ENCODE measurements at regions not wholly inside any gene's neighbourhood (a gene's known extent, or its start where the extent isn't known, plus 50 kb on each side); places are given as distances from the start of the nearest gene placed in this dataset.

DNA sequence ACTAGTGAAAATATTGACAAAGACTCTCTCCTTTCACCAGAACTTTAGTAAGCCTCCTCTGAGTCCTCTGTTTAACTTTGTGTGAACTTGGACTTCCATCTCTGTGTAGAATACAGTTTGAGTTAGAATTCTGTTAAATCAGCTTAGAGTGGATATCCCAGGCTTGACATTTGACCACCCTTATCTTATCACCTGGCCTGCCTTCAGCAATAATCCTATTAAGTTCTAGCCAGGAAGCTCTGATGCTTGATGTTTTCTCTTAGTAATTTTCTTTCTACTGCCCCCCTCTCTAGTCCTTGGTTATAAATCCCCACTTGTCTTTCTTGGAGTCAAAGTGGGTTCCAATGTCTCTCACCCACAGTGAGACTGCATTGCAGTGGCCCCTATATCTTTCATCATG, 702.7 kb upstream of the GCFC2 start:
- no peak overlapping the region for H3K4me2 ChIP-seq (ENCODE audit: unreplicated experiment)
- no peak for DNase-seq
- no peaks in the 10 kb centered on the region for H4K20me1 ChIP-seq (ENCODE audit: insufficient read depth)
- in situ Hi-C loops (cut with MboI): no loop called here
- no peak overlapping the region for H3K4me3 ChIP-seq
- H3K9ac ChIP-seq: no peak overlapping the region
- H3K9me2 ChIP-seq (ENCODE audit: insufficient read depth): no peaks in the 10 kb centered on the region
- H3K27ac ChIP-seq: no peak overlapping the region
- H2AFZ ChIP-seq: no peak overlapping the region
- no peaks in the 10 kb centered on the region for H3K79me2 ChIP-seq (ENCODE audit: insufficient read depth)
- H3K27me3 ChIP-seq (replicated peaks; ENCODE audit: insufficient read depth): no peaks in the 10 kb centered on the region
- H3K4me1 ChIP-seq (ENCODE audit: insufficient read depth): no peaks in the 10 kb centered on the region
- no peaks in the 10 kb centered on the region for H3K36me3 ChIP-seq (ENCODE audit: low read depth)
- no peaks in the 10 kb centered on the region for H3F3A ChIP-seq (ENCODE audit: insufficient read depth)
- TF ChIP-seq EZH2phosphoT487 (IDR thresholded peaks at IDR 0.05; ENCODE audit: insufficient read depth, low read depth) (no peak), EZH2 (IDR thresholded peaks at IDR 0.05; ENCODE audit: insufficient read depth, poor library complexity, severe bottlenecking) (no peak)
- no peaks in the 10 kb centered on the region for H3K9me3 ChIP-seq (ENCODE audit: low read depth)

DNA sequence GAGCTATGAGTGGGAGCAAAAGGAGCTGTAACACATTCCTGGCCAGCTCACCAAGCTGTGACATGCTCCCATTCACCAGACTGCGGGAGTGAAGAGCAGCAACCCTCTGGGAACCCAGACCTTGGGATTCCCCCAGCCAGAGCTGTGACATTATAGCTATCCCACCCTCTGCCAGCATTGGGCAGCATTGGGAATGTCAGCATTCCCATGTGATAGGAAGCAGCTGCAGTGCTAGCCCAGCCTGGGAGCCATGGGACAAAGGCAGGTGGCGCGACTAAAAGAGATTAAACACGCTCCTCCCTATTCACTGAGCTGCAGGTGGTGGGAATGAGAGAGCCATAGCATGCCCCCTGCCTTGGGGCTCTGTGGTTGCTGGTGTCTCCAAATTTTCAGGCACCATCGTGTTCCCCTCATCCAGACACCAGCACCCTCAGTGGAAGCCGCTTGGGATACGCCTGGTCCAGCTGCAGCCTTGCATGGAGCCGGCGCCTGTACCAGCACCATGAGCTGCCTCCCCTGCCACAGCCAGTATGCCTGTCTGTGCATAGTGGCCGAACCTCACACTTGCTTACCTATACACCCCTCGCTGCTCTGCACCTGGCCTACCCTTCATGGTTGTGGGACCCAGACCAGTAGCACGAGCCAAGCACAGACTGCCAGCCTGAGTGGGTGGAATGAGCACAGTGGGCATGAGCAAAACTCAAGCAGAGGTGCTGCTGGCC, 695.6 kb upstream of the GCFC2 start:
- TF ChIP-seq EZH2 (IDR thresholded peaks at IDR 0.05; ENCODE audit: insufficient read depth, poor library complexity, severe bottlenecking) (no peak), EZH2phosphoT487 (IDR thresholded peaks at IDR 0.05; ENCODE audit: insufficient read depth, low read depth) (no peak)
- Histone ChIP-seq H3K9me3 (ENCODE audit: low read depth) (no peaks in the 10 kb centered on the region), H3K36me3 (ENCODE audit: low read depth) (no peaks in the 10 kb centered on the region), H3K4me3 (no peak overlapping the region), H3F3A (ENCODE audit: insufficient read depth) (no peaks in the 10 kb centered on the region), H3K27me3 (replicated peaks; ENCODE audit: insufficient read depth) (no peaks in the 10 kb centered on the region), H4K20me1 (ENCODE audit: insufficient read depth) (no peaks in the 10 kb centered on the region), H3K9me2 (ENCODE audit: insufficient read depth) (no peaks in the 10 kb centered on the region), H3K27ac (no peak overlapping the region), H2AFZ (no peak overlapping the region), H3K9ac (no peak overlapping the region), H3K4me1 (ENCODE audit: insufficient read depth) (no peaks in the 10 kb centered on the region), H3K4me2 (ENCODE audit: unreplicated experiment) (no peak overlapping the region), H3K79me2 (ENCODE audit: insufficient read depth) (no peaks in the 10 kb centered on the region)
- no peak for DNase-seq
- in situ Hi-C loops (cut with MboI): no loop called here
- 35 to 40% methylated on average over 11 to 12 of the region's 12 CpGs for WGBS, 2 experiments (ENCODE audit: low coverage in 1 of 2, low lambda C conversion rate in 2 of 2, missing lambda C conversion rate in 2 of 2)

DNA sequence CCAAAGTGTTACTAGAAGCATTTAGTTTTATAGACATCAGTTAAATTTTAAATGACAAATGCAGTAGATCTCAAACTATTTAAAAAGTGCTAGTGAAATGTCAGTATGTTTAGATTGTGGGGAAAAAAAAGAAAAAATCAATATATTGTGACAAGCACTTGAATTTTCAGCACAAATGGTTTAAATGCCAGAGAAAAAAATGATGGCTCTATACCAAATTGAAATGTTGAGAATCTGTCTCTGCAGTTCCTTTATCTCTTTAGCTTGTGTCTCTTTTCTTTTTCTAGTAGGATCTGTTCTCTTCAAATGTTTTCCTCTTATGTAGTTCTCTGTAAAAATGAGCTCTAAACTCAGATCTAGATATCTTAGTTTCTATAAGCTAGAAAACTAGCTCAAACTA, 682.6 kb upstream of the GCFC2 start:
- H3K4me2 ChIP-seq (ENCODE audit: unreplicated experiment): no peak overlapping the region
- H3K9me3 ChIP-seq (ENCODE audit: low read depth): no peaks in the 10 kb centered on the region
- no peak for DNase-seq
- no peaks in the 10 kb centered on the region for H3F3A ChIP-seq (ENCODE audit: insufficient read depth)
- in situ Hi-C loops (cut with MboI): no loop called here
- H3K9me2 ChIP-seq (ENCODE audit: insufficient read depth): no peaks in the 10 kb centered on the region
- TF ChIP-seq EZH2 (IDR thresholded peaks at IDR 0.05; ENCODE audit: insufficient read depth, poor library complexity, severe bottlenecking) (no peak), EZH2phosphoT487 (IDR thresholded peaks at IDR 0.05; ENCODE audit: insufficient read depth, low read depth) (no peak)
- no peak overlapping the region for H3K9ac ChIP-seq
- no peaks in the 10 kb centered on the region for H3K79me2 ChIP-seq (ENCODE audit: insufficient read depth)
- H3K4me3 ChIP-seq: no peak overlapping the region
- no peaks in the 10 kb centered on the region for H3K27me3 ChIP-seq (replicated peaks; ENCODE audit: insufficient read depth)
- H3K36me3 ChIP-seq (ENCODE audit: low read depth): no peaks in the 10 kb centered on the region
- no peak overlapping the region for H3K27ac ChIP-seq
- no peak overlapping the region for H2AFZ ChIP-seq
- no peaks in the 10 kb centered on the region for H4K20me1 ChIP-seq (ENCODE audit: insufficient read depth)
- H3K4me1 ChIP-seq (ENCODE audit: insufficient read depth): no peaks in the 10 kb centered on the region

DNA sequence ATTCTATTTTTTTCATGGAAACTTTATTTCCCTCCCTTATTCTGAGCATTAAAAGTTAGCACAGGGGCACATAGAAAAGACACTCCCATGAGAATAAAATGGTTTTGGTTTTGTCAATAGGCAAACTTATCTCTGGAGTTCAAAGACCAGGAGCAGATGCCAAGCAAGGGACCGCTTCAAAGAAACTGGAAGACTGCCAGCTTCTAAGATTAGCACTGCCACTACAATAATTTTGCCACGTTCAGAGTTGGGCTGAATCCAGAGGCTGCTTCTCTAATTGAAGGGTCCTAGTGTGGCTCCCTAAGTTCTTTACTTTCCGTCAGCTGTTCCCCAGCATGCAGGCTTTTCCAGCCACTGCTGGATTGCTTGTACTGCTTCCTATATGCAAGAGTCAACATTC, 681.0 kb upstream of the GCFC2 start:
- WGBS, 2 experiments (ENCODE audit: low coverage in 1 of 2, low lambda C conversion rate in 2 of 2, missing lambda C conversion rate in 2 of 2): 9 to 10% methylated on average over 3 of the region's 3 CpGs
- no peak for TF ChIP-seq EZH2phosphoT487 (IDR thresholded peaks at IDR 0.05; ENCODE audit: insufficient read depth, low read depth)
- TF ChIP-seq EZH2 (IDR thresholded peaks at IDR 0.05; ENCODE audit: insufficient read depth, poor library complexity, severe bottlenecking): no peak
- no peaks in the 10 kb centered on the region for H3K9me2 ChIP-seq (ENCODE audit: insufficient read depth)
- no peaks in the 10 kb centered on the region for H3K27me3 ChIP-seq (replicated peaks; ENCODE audit: insufficient read depth)
- no peak overlapping the region for H3K9ac ChIP-seq
- in situ Hi-C loops (cut with MboI): no loop called here
- DNase-seq: no peak
- H3F3A ChIP-seq (ENCODE audit: insufficient read depth): no peaks in the 10 kb centered on the region
- H3K4me3 ChIP-seq: no peak overlapping the region
- no peaks in the 10 kb centered on the region for H3K9me3 ChIP-seq (ENCODE audit: low read depth)
- no peak overlapping the region for H3K27ac ChIP-seq
- H3K4me2 ChIP-seq (ENCODE audit: unreplicated experiment): no peak overlapping the region
- H2AFZ ChIP-seq: no peak overlapping the region
- H3K36me3 ChIP-seq (ENCODE audit: low read depth): no peaks in the 10 kb centered on the region
- no peaks in the 10 kb centered on the region for H4K20me1 ChIP-seq (ENCODE audit: insufficient read depth)
- no peaks in the 10 kb centered on the region for H3K79me2 ChIP-seq (ENCODE audit: insufficient read depth)
- no peaks in the 10 kb centered on the region for H3K4me1 ChIP-seq (ENCODE audit: insufficient read depth)

DNA sequence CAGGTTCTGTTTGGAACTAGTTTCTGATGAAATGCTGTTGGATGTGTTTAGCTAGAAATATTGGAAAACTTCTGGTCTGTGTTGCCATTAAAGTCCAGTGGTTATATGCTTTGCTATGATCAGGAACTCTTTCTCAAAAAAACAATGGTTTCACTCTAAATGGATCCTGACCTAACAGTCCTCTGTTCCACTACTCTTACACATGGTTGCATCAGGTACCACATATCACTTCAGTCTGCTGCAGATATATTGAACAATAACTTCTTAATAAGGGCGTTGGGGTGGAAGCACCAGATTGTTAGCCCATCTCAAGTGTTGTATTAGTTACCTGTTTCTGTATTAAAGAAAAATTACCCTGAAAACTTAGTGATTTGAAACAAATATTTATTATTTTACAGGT, 676.6 kb upstream of the GCFC2 start:
- Histone ChIP-seq H3K79me2 (ENCODE audit: insufficient read depth) (no peaks in the 10 kb centered on the region), H3K27ac (no peak overlapping the region), H3F3A (ENCODE audit: insufficient read depth) (no peaks in the 10 kb centered on the region), H3K4me3 (no peak overlapping the region), H3K27me3 (replicated peaks; ENCODE audit: insufficient read depth) (no peaks in the 10 kb centered on the region), H3K4me2 (ENCODE audit: unreplicated experiment) (no peak overlapping the region), H3K9me2 (ENCODE audit: insufficient read depth) (no peaks in the 10 kb centered on the region), H2AFZ (no peak overlapping the region), H3K9ac (no peak overlapping the region), H4K20me1 (ENCODE audit: insufficient read depth) (no peaks in the 10 kb centered on the region), H3K4me1 (ENCODE audit: insufficient read depth) (no peaks in the 10 kb centered on the region), H3K9me3 (ENCODE audit: low read depth) (no peaks in the 10 kb centered on the region), H3K36me3 (ENCODE audit: low read depth) (no peaks in the 10 kb centered on the region)
- in situ Hi-C loops (cut with MboI): no loop called here
- TF ChIP-seq EZH2 (IDR thresholded peaks at IDR 0.05; ENCODE audit: insufficient read depth, poor library complexity, severe bottlenecking): no peak
- TF ChIP-seq EZH2phosphoT487 (IDR thresholded peaks at IDR 0.05; ENCODE audit: insufficient read depth, low read depth): no peak
- no peak for DNase-seq
- WGBS, 2 experiments (ENCODE audit: low coverage in 1 of 2, low lambda C conversion rate in 2 of 2, missing lambda C conversion rate in 2 of 2): 0% methylated on average over 1 of the region's 1 CpG

All from GM23248 (cell line).